GM23338 (cell line): ENCODE measurements at regions not wholly inside any gene's neighbourhood (a gene's known extent, or its start where the extent isn't known, plus 50 kb on each side); places are given as distances from the start of the nearest gene placed in this dataset.

ENCODE experiments used
- ATAC-seq: fragments of 200-7000 bp; cut with Tn5 transposase; 3 replicates; pipeline ENCODE4 v1.9.1; 2020
- DNase-seq: peaks from one replicate; pipeline ENCODE4 v3.0.0-alpha.2; 2015; ENCODE audit warnings: low spot score
- H2AFZ ChIP-seq: fragments of 200-600 bp; sonication (generic); 2 replicates; pipeline ENCODE4 v1.8.0; 2016; ENCODE audit warnings: antibody characterized with exemption, mild to moderate bottlenecking, moderate library complexity
- H3F3A ChIP-seq: fragments of 200-600 bp; sonication (generic); replicated peaks from 2 replicates; pipeline ENCODE4 v1.8.0; 2017; ENCODE audit warnings: antibody characterized with exemption, mixed run types, low read depth
- H3K27ac ChIP-seq: fragments of 200-600 bp; sonication (generic); 2 replicates; pipeline ENCODE4 v1.6.1; 2016; ENCODE audit warnings: low read depth
- H3K27me3 ChIP-seq: fragments of 200-600 bp; sonication (generic); 2 replicates; pipeline ENCODE4 v1.8.0; 2016; ENCODE audit warnings: mild to moderate bottlenecking, mixed run types, moderate library complexity; ENCODE audit not compliant: insufficient read depth
- H3K36me3 ChIP-seq: fragments of 200-600 bp; sonication (generic); 2 replicates; pipeline ENCODE4 v1.8.0; 2016; ENCODE audit warnings: mild to moderate bottlenecking; ENCODE audit not compliant: insufficient read depth
- H3K4me1 ChIP-seq: fragments of 200-600 bp; sonication (generic); 2 replicates; pipeline ENCODE4 v1.8.0; 2016; ENCODE audit warnings: mild to moderate bottlenecking, moderate library complexity; ENCODE audit not compliant: insufficient read depth
- H3K4me2 ChIP-seq: fragments of 200-600 bp; sonication (generic); 2 replicates; pipeline ENCODE4 v1.7.1; 2017; ENCODE audit warnings: mixed run types
- H3K4me3 ChIP-seq: fragments of 200-600 bp; sonication (generic); 2 replicates; pipeline ENCODE4 v1.6.1; 2016; ENCODE audit warnings: mixed run types
- H3K79me2 ChIP-seq: fragments of 200-600 bp; sonication (generic); replicated peaks from 2 replicates; pipeline ENCODE4 v1.8.0; 2017; ENCODE audit warnings: mild to moderate bottlenecking; ENCODE audit not compliant: insufficient read depth
- H3K9me2 ChIP-seq: fragments of 200-600 bp; sonication (generic); 2 replicates; pipeline ENCODE4 v1.8.0; 2017; ENCODE audit not compliant: insufficient read depth
- H4K20me1 ChIP-seq: fragments of 200-600 bp; sonication (generic); replicated peaks from 2 replicates; pipeline ENCODE4 v1.8.0; 2017; ENCODE audit warnings: mild to moderate bottlenecking; ENCODE audit not compliant: insufficient read depth
- H3K27ac Mint-ChIP-seq: 2 replicates; pipeline ENCODE4 v1.8.0; 2020; ENCODE audit warnings: inconsistent platforms, mild to moderate bottlenecking, moderate library complexity, mixed read lengths
- H3K27me3 Mint-ChIP-seq: 3 replicates; pipeline ENCODE4 v1.8.0; 2022; ENCODE audit warnings: low read depth, mild to moderate bottlenecking, moderate library complexity, mixed read lengths, inconsistent platforms; ENCODE audit not compliant: insufficient read depth, poor library complexity
- H3K36me3 Mint-ChIP-seq: 3 replicates; pipeline ENCODE4 v1.8.0; 2021; ENCODE audit warnings: low read depth, mild to moderate bottlenecking, inconsistent platforms, moderate library complexity, mixed read lengths
- H3K4me1 Mint-ChIP-seq: 3 replicates; pipeline ENCODE4 v1.8.0; 2020; ENCODE audit warnings: mild to moderate bottlenecking, inconsistent platforms, mixed read lengths
- H3K4me3 Mint-ChIP-seq: 3 replicates; pipeline ENCODE4 v1.8.0; 2021; ENCODE audit warnings: moderate library complexity, mild to moderate bottlenecking, inconsistent platforms, mixed read lengths
- H3K9me3 Mint-ChIP-seq: 3 replicates; pipeline ENCODE4 v1.8.0; 2020; ENCODE audit warnings: moderate library complexity, mild to moderate bottlenecking, inconsistent platforms, mixed read lengths
- CTCF ChIP-seq, 2 experiments: fragments of 200-600 bp in 1 of 2; sonication (generic) in 1 of 2; conservative IDR thresholded peaks; 2 replicates each; pipeline versions ENCODE4 v1.5.1 to v1.6.1; 2016 to 2017; ENCODE audit warnings: antibody characterized with exemption in 2 of 2, low read depth in 2 of 2, mild to moderate bottlenecking in 2 of 2, moderate library complexity in 1 of 2
- EZH2 ChIP-seq: fragments of 200-600 bp; sonication (generic); IDR thresholded peaks from one replicate; pipeline ENCODE4 v1.8.0; 2017; ENCODE audit warnings: antibody characterized with exemption, mild to moderate bottlenecking, low read depth; ENCODE audit not compliant: unreplicated experiment
- JUNB ChIP-seq: IDR thresholded peaks from one replicate; pipeline ENCODE4 v1.6.1; 2016; ENCODE audit warnings: antibody characterized with exemption; ENCODE audit not compliant: unreplicated experiment
- NANOG ChIP-seq: IDR thresholded peaks from 2 replicates; pipeline ENCODE4 v1.6.1; 2016; ENCODE audit warnings: antibody characterized with exemption, borderline replicate concordance
- POLR2AphosphoS5 ChIP-seq: IDR thresholded peaks from 2 replicates; pipeline ENCODE4 v1.6.1; 2016; ENCODE audit warnings: antibody characterized with exemption, low read depth
- REST ChIP-seq: IDR thresholded peaks from one replicate; pipeline ENCODE4 v1.6.1; 2018; ENCODE audit warnings: antibody characterized with exemption; ENCODE audit not compliant: unreplicated experiment
- ZNF114 ChIP-seq: fragments of 250-450 bp; sonication (Bioruptor Pico); IDR thresholded peaks from 2 replicates; pipeline ENCODE4 v1.5.0; 2020; ENCODE audit warnings: mild to moderate bottlenecking, moderate library complexity
- ZNF462 ChIP-seq: fragments of 250-450 bp; sonication (Bioruptor Pico); IDR thresholded peaks from 2 replicates; pipeline ENCODE4 v1.5.0; 2020; ENCODE audit warnings: mild to moderate bottlenecking, moderate library complexity

GRCh38 chr19:28595722-28596480 lies 617.0 kb downstream of the UQCRFS1 start (continued):
- TF ChIP-seq REST (no peak), CTCF (conservative IDR thresholded peaks at IDR 0.05; ENCODE audit: low read depth in 2 of 2) (no peak), NANOG (no peak), POLR2AphosphoS5 (no peak)

- Histone ChIP-seq H3K27ac (no peak overlapping the region), H3K4me2 (no peak overlapping the region), H3K36me3 (no peaks in the 10 kb centered on the region), H3K9me2 (peaks cover 7% of the 10 kb centered on the region; the same call in 1 of the 2 replicates), H4K20me1 (no peaks in the 10 kb centered on the region), H3K4me3 (no peak overlapping the region), H3F3A (no peaks in the 10 kb centered on the region), H2AFZ (no peak overlapping the region), H3K27me3 (no peaks in the 10 kb centered on the region), H3K4me1 (no peaks in the 10 kb centered on the region), H3K79me2 (no peaks in the 10 kb centered on the region)
- no peak overlapping the region for H3K27ac Mint-ChIP-seq
- H3K4me3 Mint-ChIP-seq = no peak overlapping the region
- H3K27me3 Mint-ChIP-seq = no peaks in the 10 kb centered on the region
- H3K4me1 Mint-ChIP-seq = peaks cover 9% of the 10 kb centered on the region
- H3K9me3 Mint-ChIP-seq = no peaks in the 10 kb centered on the region; the same call in 2 of the 3 replicates
- DNase-seq (no peak), ATAC-seq (no peak)
- H3K36me3 Mint-ChIP-seq = peaks cover 7% of the 10 kb centered on the region; the same call in 1 of the 3 replicates
- TF ChIP-seq EZH2 (no peak), CTCF (conservative IDR thresholded peaks at IDR 0.05; ENCODE audit: low read depth in 2 of 2) (no peak), ZNF114 (no peak), JUNB (no peak), ZNF462 (CRISPR knock-in tag) (no peak), NANOG (no peak)
Measured at GRCh38 chr19:28594737-28595136, 618.2 kb downstream of the UQCRFS1 start.
